ENCODE measurements at regions not wholly inside any gene's neighbourhood (a gene's known extent, or its start where the extent isn't known, plus 50 kb on each side); places are given as distances from the start of the nearest gene placed in this dataset.

DNA sequence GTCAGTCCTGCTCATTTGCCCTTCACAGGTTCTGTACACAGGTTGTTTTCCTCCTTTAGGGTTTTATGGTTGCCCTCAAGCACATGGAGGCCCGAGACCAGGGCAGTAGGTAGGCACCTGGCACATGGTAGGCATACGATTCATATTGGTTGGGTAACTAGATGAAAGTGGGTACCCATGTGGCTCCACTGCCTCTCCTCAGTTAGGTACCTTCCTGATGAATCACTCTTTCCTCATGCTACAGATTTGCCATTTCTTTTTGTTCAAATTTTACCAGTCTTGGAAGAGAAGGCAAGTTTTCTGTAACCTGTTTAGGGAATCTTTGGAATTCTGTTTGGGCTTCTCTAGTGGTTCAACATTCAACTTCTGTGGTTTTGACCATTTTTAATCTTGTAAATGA, 121.3 kb downstream of the FHIP1A start:
- TF ChIP-seq, protein P1, sequence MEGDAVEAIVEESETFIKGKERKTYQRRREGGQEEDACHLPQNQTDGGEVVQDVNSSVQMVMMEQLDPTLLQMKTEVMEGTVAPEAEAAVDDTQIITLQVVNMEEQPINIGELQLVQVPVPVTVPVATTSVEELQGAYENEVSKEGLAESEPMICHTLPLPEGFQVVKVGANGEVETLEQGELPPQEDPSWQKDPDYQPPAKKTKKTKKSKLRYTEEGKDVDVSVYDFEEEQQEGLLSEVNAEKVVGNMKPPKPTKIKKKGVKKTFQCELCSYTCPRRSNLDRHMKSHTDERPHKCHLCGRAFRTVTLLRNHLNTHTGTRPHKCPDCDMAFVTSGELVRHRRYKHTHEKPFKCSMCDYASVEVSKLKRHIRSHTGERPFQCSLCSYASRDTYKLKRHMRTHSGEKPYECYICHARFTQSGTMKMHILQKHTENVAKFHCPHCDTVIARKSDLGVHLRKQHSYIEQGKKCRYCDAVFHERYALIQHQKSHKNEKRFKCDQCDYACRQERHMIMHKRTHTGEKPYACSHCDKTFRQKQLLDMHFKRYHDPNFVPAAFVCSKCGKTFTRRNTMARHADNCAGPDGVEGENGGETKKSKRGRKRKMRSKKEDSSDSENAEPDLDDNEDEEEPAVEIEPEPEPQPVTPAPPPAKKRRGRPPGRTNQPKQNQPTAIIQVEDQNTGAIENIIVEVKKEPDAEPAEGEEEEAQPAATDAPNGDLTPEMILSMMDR (IDR thresholded peaks at IDR 0.05), result no peak
- no peak for TF ChIP-seq POLR2A (IDR thresholded peaks at IDR 0.05)
- no peak for TF ChIP-seq EP300 (IDR thresholded peaks at IDR 0.05)
- TF ChIP-seq POLR2AphosphoS5 (IDR thresholded peaks at IDR 0.05), result no peak

Measured in suprapubic skin (tissue), 4 donors.